ENCODE measurements at regions not wholly inside any gene's neighbourhood (a gene's known extent, or its start where the extent isn't known, plus 50 kb on each side); places are given as distances from the start of the nearest gene placed in this dataset.
"Not testable (repeated sequence)": the region's sequence is repeated elsewhere in the genome, so short reads cannot be mapped to it uniquely, and the experiment has no call there.

DNA sequence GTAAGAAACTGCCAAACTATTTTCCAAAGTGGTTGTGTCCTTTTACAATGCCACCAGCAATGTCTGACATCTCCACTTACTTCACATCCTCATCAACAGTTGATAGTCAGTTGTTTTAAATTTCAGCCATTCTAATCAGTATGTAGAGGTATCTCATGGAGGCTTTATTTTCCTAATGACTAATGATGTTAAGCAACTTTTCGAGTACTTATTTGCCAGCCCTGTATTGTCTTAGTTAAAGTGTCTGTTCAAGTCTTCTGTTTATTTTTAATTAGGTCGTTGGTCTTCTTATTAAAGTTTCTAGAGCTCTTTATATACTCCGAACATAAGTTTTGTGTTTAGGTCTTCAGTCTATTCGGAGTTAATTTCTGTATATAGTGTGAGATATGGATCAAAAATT is 54.9 kb upstream of the NBPF12 start:
- H3K4me1 Mint-ChIP-seq; H3K27me3 Mint-ChIP-seq (ENCODE audit: low read depth, poor library complexity); H3K9me3 Mint-ChIP-seq; H3K27ac Mint-ChIP-seq; H3K4me3 Mint-ChIP-seq; H3K36me3 Mint-ChIP-seq (ENCODE audit: low read depth); DNase-seq: not testable (repeated sequence)

GRCh38 chr1:146881096-146881495 is 57.0 kb upstream of the NBPF12 start:
- not testable (repeated sequence) for H3K36me3 Mint-ChIP-seq (ENCODE audit: low read depth); H3K27ac Mint-ChIP-seq; H3K9me3 Mint-ChIP-seq; DNase-seq; H3K4me3 Mint-ChIP-seq; H3K4me1 Mint-ChIP-seq; H3K27me3 Mint-ChIP-seq (ENCODE audit: low read depth, poor library complexity)

DNA sequence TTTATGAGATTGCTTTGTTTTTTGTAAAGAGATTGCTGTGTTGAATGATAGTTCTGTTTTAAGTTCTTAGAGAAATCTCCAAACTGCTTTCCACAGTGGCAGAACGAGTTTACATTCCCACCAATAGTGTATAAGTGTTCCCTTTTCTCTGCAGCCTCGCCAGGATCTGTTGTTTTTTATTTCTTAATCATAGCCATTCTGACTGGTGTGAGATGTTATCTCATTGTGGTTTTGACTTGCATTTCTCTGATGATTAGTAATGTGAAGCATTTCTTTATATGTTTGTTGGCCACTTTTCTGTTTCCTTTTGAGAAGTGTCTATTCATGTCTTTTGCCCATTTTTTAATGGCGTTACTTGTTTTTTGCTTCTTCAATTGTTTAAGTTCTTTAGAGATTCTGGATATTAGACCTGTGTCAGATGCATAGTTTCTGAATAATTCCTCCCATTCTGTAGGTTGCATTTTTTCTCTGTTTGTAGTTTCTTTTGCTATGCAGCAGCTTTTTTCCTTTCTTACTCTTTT is 74.3 kb upstream of the NBPF12 start:
- H3K27ac Mint-ChIP-seq; H3K4me3 Mint-ChIP-seq; DNase-seq; H3K36me3 Mint-ChIP-seq (ENCODE audit: low read depth); H3K9me3 Mint-ChIP-seq; H3K4me1 Mint-ChIP-seq; H3K27me3 Mint-ChIP-seq (ENCODE audit: low read depth, poor library complexity): not testable (repeated sequence)

DNA sequence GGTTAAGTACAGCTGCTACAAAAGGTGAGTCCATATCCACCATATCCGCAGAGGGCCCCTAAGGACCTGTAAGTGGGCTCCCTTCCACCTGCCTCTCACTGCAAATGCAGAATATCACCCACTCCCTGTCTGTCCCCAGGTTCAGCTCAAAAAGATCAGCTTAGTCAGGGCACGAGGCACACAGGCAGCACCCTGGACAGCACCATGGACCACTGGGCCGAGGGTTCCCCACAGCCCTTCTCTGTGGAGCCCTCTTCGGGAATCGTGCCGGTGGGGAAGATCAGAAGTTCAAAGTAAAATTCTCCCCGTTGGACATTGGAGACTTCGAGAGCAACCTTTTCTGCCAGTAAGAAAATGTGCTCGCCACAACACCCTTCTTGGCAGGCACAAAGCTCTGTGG is 85.0 kb upstream of the NBPF12 start:
- H3K4me3 Mint-ChIP-seq, result not testable (repeated sequence)
- peak; percentile 55 for DNase-seq

DNA sequence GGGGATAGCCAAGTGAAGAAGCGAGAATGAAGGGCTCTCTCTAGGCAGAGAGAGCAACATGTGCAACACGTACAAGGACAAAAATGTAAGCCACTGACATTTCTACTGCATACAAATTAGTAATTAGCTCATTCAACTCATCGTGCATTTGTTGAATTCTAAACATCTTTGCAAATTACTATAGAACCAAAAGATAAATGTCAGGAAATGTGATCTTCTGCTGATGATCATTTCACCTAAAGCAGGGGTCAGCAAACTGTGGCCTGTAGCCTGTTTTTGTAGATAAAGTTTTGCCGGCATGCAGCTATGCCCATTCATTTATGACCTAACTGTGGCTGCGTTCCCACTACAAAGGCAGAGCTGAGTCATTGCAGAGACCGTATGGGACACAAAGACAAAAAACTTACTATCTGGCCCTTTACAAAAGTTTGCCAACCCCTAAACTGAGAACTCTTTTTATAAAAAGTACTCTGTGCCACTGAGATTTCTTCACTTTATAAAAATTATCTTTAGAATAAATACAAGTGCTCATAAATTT is 87.7 kb upstream of the NBPF12 start:
- not testable (repeated sequence) for H3K4me1 Mint-ChIP-seq; H3K27me3 Mint-ChIP-seq (ENCODE audit: low read depth, poor library complexity); H3K36me3 Mint-ChIP-seq (ENCODE audit: low read depth); H3K9me3 Mint-ChIP-seq; H3K27ac Mint-ChIP-seq; H3K4me3 Mint-ChIP-seq; DNase-seq

More for the DNA sequence above, 85.0 kb upstream of the NBPF12 start:
- not testable (repeated sequence) for H3K27ac Mint-ChIP-seq; H3K27me3 Mint-ChIP-seq (ENCODE audit: low read depth, poor library complexity); H3K4me1 Mint-ChIP-seq; H3K36me3 Mint-ChIP-seq (ENCODE audit: low read depth); H3K9me3 Mint-ChIP-seq

DNA sequence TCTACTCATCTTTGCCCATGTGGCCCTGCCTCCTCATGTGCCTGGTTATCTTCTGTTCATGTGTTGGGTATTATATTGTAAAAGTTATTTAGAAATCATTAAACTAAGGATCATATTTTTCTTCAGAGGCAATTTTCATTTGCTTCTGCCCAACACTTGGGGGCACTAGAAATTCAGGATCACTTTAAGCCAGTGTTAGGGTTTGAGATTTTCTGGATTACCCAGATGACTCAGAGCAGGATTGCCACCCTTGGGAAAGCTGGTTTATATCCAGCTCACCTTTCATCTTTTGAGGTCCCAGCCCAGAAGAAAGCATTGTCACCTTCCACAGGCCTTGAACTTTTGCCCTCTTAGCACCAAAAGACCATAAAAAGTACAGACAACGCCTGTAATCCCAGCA is 99.4 kb upstream of the NBPF12 start:
- not testable (repeated sequence) for H3K27ac Mint-ChIP-seq; H3K9me3 Mint-ChIP-seq; H3K4me1 Mint-ChIP-seq; H3K36me3 Mint-ChIP-seq (ENCODE audit: low read depth); H3K27me3 Mint-ChIP-seq (ENCODE audit: low read depth, poor library complexity); DNase-seq; H3K4me3 Mint-ChIP-seq

DNA sequence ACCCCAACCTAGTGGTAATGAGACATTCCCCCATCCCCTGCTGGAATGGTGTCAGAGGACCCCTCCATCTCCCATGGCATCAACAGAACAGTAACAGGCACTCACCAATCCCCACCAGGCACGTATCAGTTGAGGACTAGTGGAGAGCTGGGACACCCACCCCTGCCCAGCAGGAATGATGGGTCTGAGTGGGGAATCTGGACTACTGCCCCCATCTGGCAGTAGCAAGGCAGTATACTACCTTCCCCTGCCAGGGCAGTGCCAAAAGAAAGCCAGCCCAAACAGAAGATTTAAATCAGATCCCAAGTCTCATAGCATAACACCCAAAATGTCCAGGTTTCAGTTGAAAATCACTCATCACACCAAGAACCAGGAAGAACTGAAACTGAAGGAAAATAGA is 111.2 kb upstream of the NBPF12 start:
- H3K4me3 Mint-ChIP-seq; H3K27ac Mint-ChIP-seq; DNase-seq; H3K27me3 Mint-ChIP-seq (ENCODE audit: low read depth, poor library complexity); H3K36me3 Mint-ChIP-seq (ENCODE audit: low read depth); H3K4me1 Mint-ChIP-seq; H3K9me3 Mint-ChIP-seq: not testable (repeated sequence)

DNA sequence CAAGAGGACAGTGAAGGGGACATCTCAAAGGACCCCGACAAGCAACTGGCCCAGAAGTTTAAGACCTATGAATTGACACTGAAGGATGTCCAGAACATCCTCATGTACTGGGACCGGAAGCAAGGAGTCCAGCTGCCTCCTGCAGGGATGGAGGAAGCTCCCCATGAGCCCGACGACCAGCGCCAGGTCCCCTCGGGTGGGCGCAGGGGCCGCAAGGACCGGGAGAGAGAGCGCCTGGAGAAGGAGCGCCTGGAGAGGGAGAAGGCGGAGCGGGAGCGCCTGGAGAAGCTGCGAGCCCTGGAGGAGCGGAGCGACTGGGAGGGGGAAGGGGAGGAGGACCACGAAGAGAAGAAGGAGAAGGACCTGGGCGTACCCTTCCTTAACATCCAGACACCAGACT is 143.9 kb upstream of the NBPF12 start:
- not testable (repeated sequence) for H3K4me1 Mint-ChIP-seq; H3K4me3 Mint-ChIP-seq; H3K27me3 Mint-ChIP-seq (ENCODE audit: low read depth, poor library complexity); DNase-seq; H3K9me3 Mint-ChIP-seq; H3K36me3 Mint-ChIP-seq (ENCODE audit: low read depth); H3K27ac Mint-ChIP-seq

DNA sequence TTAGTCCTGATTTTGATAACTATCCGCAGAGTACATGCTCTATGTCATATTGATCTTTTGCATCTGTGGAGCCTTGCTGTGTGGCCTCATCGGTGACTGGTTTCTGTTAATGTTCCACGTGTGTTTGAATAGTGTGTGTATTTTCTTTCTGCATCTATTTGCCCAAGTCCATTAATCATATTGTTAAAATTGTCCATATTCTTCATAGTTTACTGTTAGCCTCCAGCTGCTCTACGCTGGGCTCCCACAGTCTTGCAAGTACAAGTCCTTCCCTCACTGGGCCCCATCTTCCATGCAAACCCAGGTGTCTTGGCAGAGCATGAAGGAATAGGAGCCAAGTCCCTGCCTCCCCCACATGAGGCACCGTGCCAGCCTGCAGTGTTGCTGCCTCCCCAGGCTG is 145.4 kb upstream of the NBPF12 start:
- H3K4me1 Mint-ChIP-seq; H3K4me3 Mint-ChIP-seq; DNase-seq; H3K36me3 Mint-ChIP-seq (ENCODE audit: low read depth); H3K27ac Mint-ChIP-seq; H3K27me3 Mint-ChIP-seq (ENCODE audit: low read depth, poor library complexity); H3K9me3 Mint-ChIP-seq: not testable (repeated sequence)

DNA sequence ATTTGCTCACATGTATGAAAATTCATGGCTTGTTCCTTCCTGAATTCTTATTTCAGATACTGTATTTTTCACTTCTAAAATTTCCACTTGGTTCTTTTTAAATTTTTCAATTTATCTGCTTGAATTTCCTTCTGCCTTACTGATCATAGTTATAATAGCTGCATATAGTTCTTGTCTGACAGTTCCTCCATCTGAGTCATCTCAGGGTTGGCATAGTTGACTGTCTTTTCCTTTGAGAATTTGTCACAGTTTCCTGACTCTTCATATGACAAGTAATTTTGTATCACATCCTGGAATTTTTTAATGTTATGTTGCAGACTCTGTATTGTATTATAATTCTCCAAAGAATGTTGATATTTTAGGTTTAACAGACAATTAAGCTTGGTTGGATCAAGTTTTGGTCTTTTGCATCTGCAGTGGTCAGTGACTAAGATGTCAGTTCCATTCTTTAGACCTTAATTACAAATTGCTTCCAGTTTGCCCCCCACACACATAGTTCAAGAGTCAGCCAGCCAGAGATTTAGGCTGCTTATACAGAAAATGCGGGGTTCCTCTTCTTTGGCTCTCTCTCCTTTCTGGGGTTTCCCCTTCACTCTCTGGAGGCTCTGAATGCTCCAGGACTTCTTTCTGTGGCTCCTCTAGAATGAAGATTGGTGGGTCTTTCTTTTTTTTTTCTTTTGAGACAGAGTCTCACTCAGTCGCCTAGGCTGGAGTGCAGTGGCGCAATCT is 153.7 kb upstream of the NBPF12 start:
- not testable (repeated sequence) for H3K27me3 Mint-ChIP-seq (ENCODE audit: low read depth, poor library complexity); H3K36me3 Mint-ChIP-seq (ENCODE audit: low read depth); H3K9me3 Mint-ChIP-seq; H3K4me1 Mint-ChIP-seq; H3K4me3 Mint-ChIP-seq; H3K27ac Mint-ChIP-seq; DNase-seq

DNA sequence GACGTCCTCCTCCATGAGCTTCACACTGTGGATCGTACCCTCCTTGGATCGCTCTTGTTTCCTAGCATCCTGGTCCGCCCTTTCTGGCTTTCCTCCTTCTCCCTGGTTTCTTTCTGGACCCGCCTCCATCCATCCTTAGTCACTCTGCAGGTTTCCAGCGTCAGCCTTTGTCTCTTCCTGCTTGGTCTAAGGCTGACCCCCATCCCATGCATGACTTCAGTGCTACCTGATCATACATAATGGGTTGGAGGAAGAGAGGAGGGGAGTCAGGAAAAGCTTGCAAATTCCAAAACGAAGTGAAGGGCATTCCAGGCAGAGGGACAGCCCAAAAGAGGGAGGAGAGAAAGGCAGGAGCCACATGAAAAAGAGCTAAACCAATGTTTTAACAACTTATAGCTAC is 156.9 kb upstream of the NBPF12 start:
- H3K27ac Mint-ChIP-seq; H3K27me3 Mint-ChIP-seq (ENCODE audit: low read depth, poor library complexity); H3K4me3 Mint-ChIP-seq; DNase-seq; H3K36me3 Mint-ChIP-seq (ENCODE audit: low read depth); H3K4me1 Mint-ChIP-seq; H3K9me3 Mint-ChIP-seq: not testable (repeated sequence)

DNA sequence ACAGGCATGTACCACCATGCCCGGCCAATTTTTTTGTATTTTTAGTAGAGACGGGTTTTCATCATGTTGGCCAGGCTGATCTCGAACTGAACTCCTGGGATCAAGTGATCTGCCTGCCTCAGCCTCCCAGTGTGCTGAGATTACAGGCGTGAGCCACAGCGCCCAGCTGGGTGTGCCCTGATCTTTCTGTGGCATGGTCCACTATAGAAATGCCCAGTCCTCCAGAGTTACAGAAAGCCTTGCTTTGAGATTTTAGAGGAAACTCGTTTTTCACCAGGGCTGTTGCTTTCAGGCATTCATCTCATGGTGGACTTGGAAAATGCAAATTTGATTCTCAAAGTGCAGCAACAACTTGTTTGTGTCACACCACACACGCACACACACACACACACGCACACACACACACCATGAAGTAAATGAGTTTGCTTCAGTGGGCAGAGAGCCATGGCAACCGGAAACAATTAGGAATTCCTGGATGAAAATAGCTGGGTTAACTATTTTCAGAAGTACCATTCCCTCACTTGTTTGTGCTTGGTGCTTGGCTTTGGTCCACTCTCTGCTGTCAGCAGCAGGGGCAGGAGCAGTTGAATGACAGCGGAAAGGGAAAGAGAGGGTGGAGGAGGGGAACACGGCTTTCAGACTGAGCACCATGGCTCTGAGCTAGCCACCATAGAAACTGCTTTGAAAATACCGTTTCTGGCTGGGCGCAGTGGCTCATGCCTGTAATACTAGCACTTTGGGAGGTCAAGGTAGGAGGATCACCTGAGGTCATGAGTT is 160.1 kb upstream of the NBPF12 start:
- H3K4me1 Mint-ChIP-seq; H3K4me3 Mint-ChIP-seq; DNase-seq; H3K27ac Mint-ChIP-seq; H3K36me3 Mint-ChIP-seq (ENCODE audit: low read depth); H3K9me3 Mint-ChIP-seq: not testable (repeated sequence)
- peaks cover 11% of the 10 kb centered on the region for H3K27me3 Mint-ChIP-seq (ENCODE audit: low read depth, poor library complexity)

DNA sequence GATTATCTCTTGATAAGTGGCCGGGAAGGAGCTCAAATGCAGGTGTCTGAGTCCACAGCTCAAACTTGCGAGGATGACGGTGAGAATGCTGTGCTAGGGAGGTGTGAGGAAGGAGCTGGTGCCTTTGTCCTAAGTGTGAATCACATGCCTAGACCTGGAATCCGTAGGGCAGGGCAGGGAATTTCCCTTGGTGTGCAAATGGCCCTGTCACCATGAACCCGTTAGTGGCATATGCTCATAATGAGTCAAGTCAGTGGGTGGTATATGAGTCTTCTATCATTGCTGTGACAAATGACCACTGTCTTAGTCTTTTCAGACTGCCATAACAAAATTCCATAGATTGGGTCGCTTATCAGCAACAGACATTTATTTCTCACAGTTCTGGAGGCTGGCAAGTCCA is 163.1 kb upstream of the NBPF12 start:
- not testable (repeated sequence) for DNase-seq; H3K27ac Mint-ChIP-seq; H3K9me3 Mint-ChIP-seq; H3K27me3 Mint-ChIP-seq (ENCODE audit: low read depth, poor library complexity); H3K36me3 Mint-ChIP-seq (ENCODE audit: low read depth); H3K4me3 Mint-ChIP-seq; H3K4me1 Mint-ChIP-seq

GRCh38 chr1:146774271-146774670 is 163.9 kb upstream of the NBPF12 start:
- H3K9me3 Mint-ChIP-seq, result not testable (repeated sequence)

DNA sequence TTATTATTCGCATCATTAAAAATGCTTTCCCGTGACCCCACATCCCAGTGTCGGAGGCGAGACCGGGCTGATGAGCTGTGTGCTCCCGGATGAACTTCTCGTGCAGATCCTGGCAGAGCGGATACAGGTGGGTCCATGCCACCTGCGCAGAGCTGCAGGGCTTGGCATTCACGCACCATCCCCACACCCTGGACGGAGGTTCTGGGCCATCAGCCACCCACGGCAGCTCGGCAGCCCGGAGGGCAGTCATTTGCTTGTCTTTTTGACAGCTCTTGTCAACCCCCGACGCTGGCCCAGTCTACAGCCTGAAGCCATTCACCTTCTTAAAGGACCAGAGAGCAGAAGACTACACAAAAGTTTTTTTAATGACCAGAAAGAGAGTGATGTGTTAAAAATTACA is 166.7 kb upstream of the NBPF12 start:
- not testable (repeated sequence) for H3K27me3 Mint-ChIP-seq (ENCODE audit: low read depth, poor library complexity); H3K36me3 Mint-ChIP-seq (ENCODE audit: low read depth); H3K27ac Mint-ChIP-seq; DNase-seq; H3K4me3 Mint-ChIP-seq; H3K9me3 Mint-ChIP-seq; H3K4me1 Mint-ChIP-seq

More at GRCh38 chr1:146774271-146774670, 163.9 kb upstream of the NBPF12 start:
- not testable (repeated sequence) for H3K27me3 Mint-ChIP-seq (ENCODE audit: low read depth, poor library complexity); DNase-seq; H3K27ac Mint-ChIP-seq; H3K4me3 Mint-ChIP-seq; H3K4me1 Mint-ChIP-seq; H3K36me3 Mint-ChIP-seq (ENCODE audit: low read depth)

Data from nephron progenitor cell (in vitro differentiated cells).